ENCODE measurements at regions not wholly inside any gene's neighbourhood (a gene's known extent, or its start where the extent isn't known, plus 50 kb on each side); places are given as distances from the start of the nearest gene placed in this dataset.

GRCh38 chr4:175048111-175048784 lies 130.1 kb downstream of the ADAM29 start:
- DNase-seq (no peak), ATAC-seq (ENCODE audit: low FRiP score in 2 of 2) (no peak)
- no peaks in the 10 kb centered on the region for H3K4me1 ChIP-seq
- peaks cover 0 to 8% (median 0%) of the 10 kb centered on the region in 4 donors for H3K9me3 ChIP-seq
- H3K4me3 ChIP-seq: no peak overlapping the region
- no peaks in the 10 kb centered on the region for H3K27me3 ChIP-seq
- WGBS, 2 donors: 85 to 90% methylated on average over 1 of the region's 1 CpG
- H3K27ac ChIP-seq: no peak overlapping the region
- TF ChIP-seq CTCF (IDR thresholded peaks at IDR 0.05) (no peak), POLR2AphosphoS5 (IDR thresholded peaks at IDR 0.05) (no peak), POLR2A (IDR thresholded peaks at IDR 0.05) (no peak)
- no peaks in the 10 kb centered on the region for H3K36me3 ChIP-seq

GRCh38 chr4:175048906-175049305 lies 130.7 kb downstream of the ADAM29 start:
- ATAC-seq (ENCODE audit: low FRiP score in 2 of 2): no peak
- WGBS, 2 donors: 67 to 80% methylated on average over 4 of the region's 4 CpGs

GRCh38 chr4:175051974-175052373 lies 133.8 kb downstream of the ADAM29 start:
- no peak for ATAC-seq (ENCODE audit: low FRiP score in 2 of 2)
- WGBS, 2 donors: 40 to 41% methylated on average over 2 of the region's 2 CpGs
- DNase-seq: no peak
- H3K4me3 ChIP-seq: no peak overlapping the region
- peaks cover 0 to 11% (median 2%) of the 10 kb centered on the region in 4 donors for H3K9me3 ChIP-seq
- no peak for TF ChIP-seq POLR2A (IDR thresholded peaks at IDR 0.05)
- no peak for TF ChIP-seq CTCF (IDR thresholded peaks at IDR 0.05)
- TF ChIP-seq POLR2AphosphoS5 (IDR thresholded peaks at IDR 0.05): no peak
- TF ChIP-seq EP300 (IDR thresholded peaks at IDR 0.05): no peak
- no peaks in the 10 kb centered on the region for H3K4me1 ChIP-seq
- H3K36me3 ChIP-seq: no peaks in the 10 kb centered on the region
- H3K27me3 ChIP-seq: no peaks in the 10 kb centered on the region
- no peak overlapping the region for H3K27ac ChIP-seq

More at GRCh38 chr4:175048906-175049305, 130.7 kb downstream of the ADAM29 start:
- no peak overlapping the region for H3K27ac ChIP-seq
- no peaks in the 10 kb centered on the region for H3K27me3 ChIP-seq
- no peaks in the 10 kb centered on the region for H3K4me1 ChIP-seq
- H3K9me3 ChIP-seq: peaks cover 0 to 2% (median 0%) of the 10 kb centered on the region in 4 donors
- no peak for TF ChIP-seq POLR2A (IDR thresholded peaks at IDR 0.05)
- TF ChIP-seq CTCF (IDR thresholded peaks at IDR 0.05): no peak
- no peak for TF ChIP-seq EP300 (IDR thresholded peaks at IDR 0.05)
- TF ChIP-seq POLR2AphosphoS5 (IDR thresholded peaks at IDR 0.05): no peak
- H3K36me3 ChIP-seq: no peaks in the 10 kb centered on the region
- no peak overlapping the region for H3K4me3 ChIP-seq
- DNase-seq: no peak

GRCh38 chr4:175054980-175055379 lies 136.8 kb downstream of the ADAM29 start:
- WGBS, 2 donors: 49% methylated on average over 3 of the region's 3 CpGs; no CpG with 5 or more reads in 1 of the 2 donors

GRCh38 chr4:175062183-175062592 lies 144.0 kb downstream of the ADAM29 start:
- H3K27ac ChIP-seq: no peak overlapping the region
- H3K4me1 ChIP-seq: no peaks in the 10 kb centered on the region
- 65 to 81% methylated on average over 2 to 3 of the region's 3 CpGs for WGBS, 2 donors
- H3K9me3 ChIP-seq: peaks cover 0 to 3% (median 0%) of the 10 kb centered on the region in 4 donors
- H3K4me3 ChIP-seq: no peak overlapping the region
- H3K36me3 ChIP-seq: no peaks in the 10 kb centered on the region
- TF ChIP-seq EP300 (IDR thresholded peaks at IDR 0.05): no peak
- TF ChIP-seq POLR2A (IDR thresholded peaks at IDR 0.05): no peak
- TF ChIP-seq POLR2AphosphoS5 (IDR thresholded peaks at IDR 0.05): no peak
- TF ChIP-seq CTCF (IDR thresholded peaks at IDR 0.05): no peak
- ATAC-seq (ENCODE audit: low FRiP score in 2 of 2) (no peak), DNase-seq (no peak)
- no peaks in the 10 kb centered on the region for H3K27me3 ChIP-seq

More at GRCh38 chr4:175054980-175055379, 136.8 kb downstream of the ADAM29 start:
- no peaks in the 10 kb centered on the region for H3K4me1 ChIP-seq
- peaks cover 0 to 11% (median 2%) of the 10 kb centered on the region in 4 donors for H3K9me3 ChIP-seq
- no peaks in the 10 kb centered on the region for H3K27me3 ChIP-seq
- no peak overlapping the region for H3K27ac ChIP-seq
- DNase-seq: no peak
- no peaks in the 10 kb centered on the region for H3K36me3 ChIP-seq
- TF ChIP-seq POLR2AphosphoS5 (IDR thresholded peaks at IDR 0.05) (no peak), POLR2A (IDR thresholded peaks at IDR 0.05) (no peak)
- no peak overlapping the region for H3K4me3 ChIP-seq
- no peak for ATAC-seq (ENCODE audit: low FRiP score in 2 of 2)

All from upper lobe of left lung (tissue), 6 donors.